ENCODE measurements at regions not wholly inside any gene's neighbourhood (a gene's known extent, or its start where the extent isn't known, plus 50 kb on each side); places are given as distances from the start of the nearest gene placed in this dataset.

DNA sequence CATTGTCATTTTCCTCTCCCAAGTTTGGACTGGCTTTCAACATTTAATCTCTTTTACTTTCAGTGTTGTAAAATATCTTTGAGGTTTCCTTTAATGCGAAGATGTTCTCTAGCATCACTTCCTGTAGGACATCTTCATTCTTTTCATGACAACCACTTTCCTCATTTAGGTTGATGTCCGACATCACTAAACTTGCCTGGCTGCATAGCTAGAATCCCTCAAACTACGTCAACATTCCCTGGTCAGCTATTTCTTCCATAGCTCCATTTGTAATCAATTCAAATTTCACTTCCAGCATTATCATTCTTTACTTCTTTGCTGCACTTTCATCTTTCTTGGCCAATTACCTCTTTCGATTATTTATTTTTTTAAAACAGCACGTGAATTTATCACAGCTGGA, 198.6 kb upstream of the EMCN start:
- TF ChIP-seq, protein P1, sequence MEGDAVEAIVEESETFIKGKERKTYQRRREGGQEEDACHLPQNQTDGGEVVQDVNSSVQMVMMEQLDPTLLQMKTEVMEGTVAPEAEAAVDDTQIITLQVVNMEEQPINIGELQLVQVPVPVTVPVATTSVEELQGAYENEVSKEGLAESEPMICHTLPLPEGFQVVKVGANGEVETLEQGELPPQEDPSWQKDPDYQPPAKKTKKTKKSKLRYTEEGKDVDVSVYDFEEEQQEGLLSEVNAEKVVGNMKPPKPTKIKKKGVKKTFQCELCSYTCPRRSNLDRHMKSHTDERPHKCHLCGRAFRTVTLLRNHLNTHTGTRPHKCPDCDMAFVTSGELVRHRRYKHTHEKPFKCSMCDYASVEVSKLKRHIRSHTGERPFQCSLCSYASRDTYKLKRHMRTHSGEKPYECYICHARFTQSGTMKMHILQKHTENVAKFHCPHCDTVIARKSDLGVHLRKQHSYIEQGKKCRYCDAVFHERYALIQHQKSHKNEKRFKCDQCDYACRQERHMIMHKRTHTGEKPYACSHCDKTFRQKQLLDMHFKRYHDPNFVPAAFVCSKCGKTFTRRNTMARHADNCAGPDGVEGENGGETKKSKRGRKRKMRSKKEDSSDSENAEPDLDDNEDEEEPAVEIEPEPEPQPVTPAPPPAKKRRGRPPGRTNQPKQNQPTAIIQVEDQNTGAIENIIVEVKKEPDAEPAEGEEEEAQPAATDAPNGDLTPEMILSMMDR (IDR thresholded peaks at IDR 0.05; ENCODE audit: low read depth, low read length): no peak
- no peak for TF ChIP-seq POLR2A (IDR thresholded peaks at IDR 0.05; ENCODE audit: extremely low read depth, insufficient read length)
